ENCODE measurements at regions not wholly inside any gene's neighbourhood (a gene's known extent, or its start where the extent isn't known, plus 50 kb on each side); places are given as distances from the start of the nearest gene placed in this dataset.

DNA sequence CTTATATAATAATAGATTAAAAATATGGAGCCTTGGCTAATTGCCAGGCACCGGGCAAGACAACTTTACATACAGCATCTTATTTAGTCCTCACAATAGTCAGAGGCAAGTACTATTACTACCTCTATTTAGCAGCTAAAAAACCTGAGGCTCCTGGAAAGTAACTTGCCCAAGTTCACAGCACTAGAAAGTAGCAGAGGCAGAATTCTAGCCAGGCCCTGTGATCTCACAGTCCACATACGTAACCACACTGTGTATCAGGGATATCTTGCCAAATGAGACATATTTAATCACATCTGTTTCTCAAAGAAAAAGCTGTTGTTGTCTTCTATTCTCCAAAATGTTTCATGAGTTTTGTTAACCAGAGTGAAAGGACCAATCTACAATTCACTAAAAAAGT lies 378.5 kb downstream of the PLPP3 start:
- no peak for FAIRE-seq
- intact Hi-C loops (cut with DNase I) = no loop called here
- no peak overlapping the region for H3K27ac ChIP-seq (ENCODE audit: low read depth in 2 of 2, low read length in 2 of 2)

DNA sequence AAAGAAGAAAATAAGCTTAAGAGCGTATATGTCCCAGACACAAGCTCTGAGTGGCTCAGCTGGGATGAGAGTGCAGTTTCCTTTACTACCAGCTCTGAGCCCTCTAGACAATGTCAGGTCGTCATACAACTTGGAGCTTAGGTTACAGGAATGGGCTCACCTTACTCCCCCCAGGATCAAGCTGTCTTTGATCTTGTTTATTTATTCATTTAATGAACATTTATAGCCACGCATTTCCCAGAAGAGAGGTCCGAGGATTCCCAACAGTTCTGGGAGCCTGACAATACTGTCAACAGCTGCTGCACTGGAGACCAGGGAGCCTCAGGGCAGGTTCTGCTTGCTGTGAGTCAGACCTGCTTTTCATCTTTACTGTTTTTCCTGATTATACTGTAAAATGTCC lies 378.9 kb downstream of the PLPP3 start:
- Histone ChIP-seq H3K9ac (ENCODE audit: low read length in 3 of 3) (no peak overlapping the region), H3K27ac (ENCODE audit: low read depth in 2 of 2, low read length in 2 of 2) (no peak overlapping the region), H3K36me3 (ENCODE audit: control insufficient read depth in 2 of 3, insufficient read depth in 3 of 3, low read length in 3 of 3) (no peaks in the 10 kb centered on the region), H3K4me1 (ENCODE audit: control insufficient read depth in 2 of 3, insufficient read depth in 2 of 3, low read depth in 1 of 3, low read length in 3 of 3) (no peaks in the 10 kb centered on the region), H3K9me3 (ENCODE audit: control insufficient read depth in 2 of 3, insufficient read depth in 1 of 3, low read length in 3 of 3) (no peaks in the 10 kb centered on the region), H3K4me3 (ENCODE audit: low read length in 3 of 3) (no peak overlapping the region), H3K27me3 (ENCODE audit: control insufficient read depth, insufficient read depth, low read length) (no peaks in the 10 kb centered on the region)
- FAIRE-seq (no peak), DNase-seq (peak in 3 of 5 donors; percentile 52 to 82 (median 73))
- intact Hi-C loops (cut with DNase I) = no loop called here
- TF ChIP-seq, protein P1, sequence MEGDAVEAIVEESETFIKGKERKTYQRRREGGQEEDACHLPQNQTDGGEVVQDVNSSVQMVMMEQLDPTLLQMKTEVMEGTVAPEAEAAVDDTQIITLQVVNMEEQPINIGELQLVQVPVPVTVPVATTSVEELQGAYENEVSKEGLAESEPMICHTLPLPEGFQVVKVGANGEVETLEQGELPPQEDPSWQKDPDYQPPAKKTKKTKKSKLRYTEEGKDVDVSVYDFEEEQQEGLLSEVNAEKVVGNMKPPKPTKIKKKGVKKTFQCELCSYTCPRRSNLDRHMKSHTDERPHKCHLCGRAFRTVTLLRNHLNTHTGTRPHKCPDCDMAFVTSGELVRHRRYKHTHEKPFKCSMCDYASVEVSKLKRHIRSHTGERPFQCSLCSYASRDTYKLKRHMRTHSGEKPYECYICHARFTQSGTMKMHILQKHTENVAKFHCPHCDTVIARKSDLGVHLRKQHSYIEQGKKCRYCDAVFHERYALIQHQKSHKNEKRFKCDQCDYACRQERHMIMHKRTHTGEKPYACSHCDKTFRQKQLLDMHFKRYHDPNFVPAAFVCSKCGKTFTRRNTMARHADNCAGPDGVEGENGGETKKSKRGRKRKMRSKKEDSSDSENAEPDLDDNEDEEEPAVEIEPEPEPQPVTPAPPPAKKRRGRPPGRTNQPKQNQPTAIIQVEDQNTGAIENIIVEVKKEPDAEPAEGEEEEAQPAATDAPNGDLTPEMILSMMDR (IDR thresholded peaks at IDR 0.05; ENCODE audit: borderline replicate concordance, extremely low read depth, insufficient read depth) = no peak

More for the DNA sequence above, 378.5 kb downstream of the PLPP3 start:
- no peaks in the 10 kb centered on the region for H3K4me1 ChIP-seq (ENCODE audit: control insufficient read depth in 2 of 3, insufficient read depth in 2 of 3, low read depth in 1 of 3, low read length in 3 of 3)
- DNase-seq = no peak
- TF ChIP-seq, protein P1 (IDR thresholded peaks at IDR 0.05; ENCODE audit: borderline replicate concordance, extremely low read depth, insufficient read depth) = no peak
- H3K36me3 ChIP-seq (ENCODE audit: control insufficient read depth in 2 of 3, insufficient read depth in 3 of 3, low read length in 3 of 3) = no peaks in the 10 kb centered on the region
- no peaks in the 10 kb centered on the region for H3K9me3 ChIP-seq (ENCODE audit: control insufficient read depth in 2 of 3, insufficient read depth in 1 of 3, low read length in 3 of 3)
- no peak overlapping the region for H3K4me3 ChIP-seq (ENCODE audit: low read length in 3 of 3)
- no peak overlapping the region for H3K9ac ChIP-seq (ENCODE audit: low read length in 3 of 3)
- no peaks in the 10 kb centered on the region for H3K27me3 ChIP-seq (ENCODE audit: control insufficient read depth, insufficient read depth, low read length)

DNA sequence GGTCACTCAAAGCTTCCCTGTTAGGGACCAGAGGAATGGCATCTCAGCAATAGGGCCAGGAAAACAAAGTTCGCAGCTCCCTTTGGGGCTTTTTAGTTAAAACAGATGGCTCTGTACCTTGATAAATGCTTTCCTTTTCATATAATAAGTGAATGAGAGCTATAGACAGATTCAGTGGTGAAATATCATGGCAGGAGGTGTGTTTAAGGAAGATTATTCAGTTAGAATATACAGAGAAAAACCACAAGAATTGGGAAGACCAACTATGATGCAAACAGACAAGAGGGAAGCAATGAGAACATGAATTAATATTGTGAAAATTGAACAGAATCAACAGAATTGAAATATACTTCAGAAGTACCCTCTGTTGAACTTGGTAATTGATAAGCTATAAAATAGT lies 379.4 kb downstream of the PLPP3 start:
- DNase-seq = no peak
- H3K4me3 ChIP-seq (ENCODE audit: low read length in 3 of 3) = no peak overlapping the region
- no peak for FAIRE-seq
- no peak overlapping the region for H3K9ac ChIP-seq (ENCODE audit: low read length in 3 of 3)
- H3K27ac ChIP-seq (ENCODE audit: low read depth in 2 of 2, low read length in 2 of 2) = no peak overlapping the region
- H3K4me1 ChIP-seq (ENCODE audit: control insufficient read depth in 2 of 3, insufficient read depth in 2 of 3, low read depth in 1 of 3, low read length in 3 of 3) = no peaks in the 10 kb centered on the region
- intact Hi-C loops (cut with DNase I) = no loop called here
- no peaks in the 10 kb centered on the region for H3K27me3 ChIP-seq (ENCODE audit: control insufficient read depth, insufficient read depth, low read length)
- TF ChIP-seq, protein P1 (IDR thresholded peaks at IDR 0.05; ENCODE audit: borderline replicate concordance, extremely low read depth, insufficient read depth) = no peak
- no peaks in the 10 kb centered on the region for H3K36me3 ChIP-seq (ENCODE audit: control insufficient read depth in 2 of 3, insufficient read depth in 3 of 3, low read length in 3 of 3)
- no peaks in the 10 kb centered on the region for H3K9me3 ChIP-seq (ENCODE audit: control insufficient read depth in 2 of 3, insufficient read depth in 1 of 3, low read length in 3 of 3)

DNA sequence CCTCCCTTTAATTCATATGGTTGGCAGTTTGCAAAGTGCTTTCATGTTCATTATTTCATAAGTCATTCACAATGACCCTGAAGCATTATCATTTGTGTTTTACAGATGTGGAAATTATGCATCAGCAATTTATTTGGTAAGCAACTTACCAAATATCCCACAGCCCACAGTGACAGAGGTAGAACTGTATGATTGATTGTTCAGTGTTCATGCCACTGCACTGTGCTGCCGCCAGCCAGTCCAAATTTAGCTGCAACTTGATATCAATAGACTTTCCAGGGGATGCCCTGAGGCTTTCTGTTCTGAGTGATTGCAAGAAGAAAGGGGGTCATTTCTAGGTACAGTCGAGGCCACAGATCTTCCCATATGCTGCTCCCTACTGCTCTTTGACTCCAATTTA lies 380.3 kb downstream of the PLPP3 start:
- TF ChIP-seq, protein P1 (IDR thresholded peaks at IDR 0.05; ENCODE audit: borderline replicate concordance, extremely low read depth, insufficient read depth) = no peak
- Histone ChIP-seq H3K27ac (ENCODE audit: low read depth in 2 of 2, low read length in 2 of 2) (no peak overlapping the region), H3K4me3 (ENCODE audit: low read length in 3 of 3) (no peak overlapping the region), H3K36me3 (ENCODE audit: control insufficient read depth in 2 of 3, insufficient read depth in 3 of 3, low read length in 3 of 3) (no peaks in the 10 kb centered on the region), H3K9ac (ENCODE audit: low read length in 3 of 3) (no peak overlapping the region), H3K4me1 (ENCODE audit: control insufficient read depth in 2 of 3, insufficient read depth in 2 of 3, low read depth in 1 of 3, low read length in 3 of 3) (no peaks in the 10 kb centered on the region), H3K9me3 (ENCODE audit: control insufficient read depth in 2 of 3, insufficient read depth in 1 of 3, low read length in 3 of 3) (no peaks in the 10 kb centered on the region), H3K27me3 (ENCODE audit: control insufficient read depth, insufficient read depth, low read length) (no peaks in the 10 kb centered on the region)
- no peak for FAIRE-seq
- DNase-seq = no peak
- intact Hi-C loops (cut with DNase I) = no loop called here

Measured in kidney (tissue), 13 donors.